Psoas muscle (tissue), 7 donors: ENCODE measurements at regions not wholly inside any gene's neighbourhood (a gene's known extent, or its start where the extent isn't known, plus 50 kb on each side); places are given as distances from the start of the nearest gene placed in this dataset.

Experiments
- ATAC-seq, 4 donors: fragments of 200-7000 bp; cut with Tn5 transposase; one replicate each; pipeline ENCODE4 v1.9.1; 2020; ENCODE audit warnings: moderate library complexity in 3 of 4, mild to moderate bottlenecking in 2 of 4
- DNase-seq, 2 donors: peaks; one replicate each; pipeline ENCODE4 v3.0.0-alpha.2; 2020
- H3K27ac ChIP-seq: fragments of 200-600 bp; one replicate; pipeline ENCODE4 v1.8.0; 2022
- H3K27me3 ChIP-seq, 3 donors: fragments of 200-600 bp in 1 of 3; one replicate each; pipeline versions ENCODE4 v1.6.1 to v1.8.0; 2013 to 2022; ENCODE audit warnings: low read length in 2 of 3, mild to moderate bottlenecking in 2 of 3, moderate library complexity in 1 of 3; ENCODE audit not compliant: insufficient read depth in 3 of 3
- H3K36me3 ChIP-seq, 2 donors: fragments of 200-600 bp in 1 of 2; one replicate each; pipeline versions ENCODE4 v1.6.1 to v1.8.0; 2013 to 2022; ENCODE audit warnings: low read depth in 1 of 2, mild to moderate bottlenecking in 1 of 2, moderate library complexity in 1 of 2; ENCODE audit not compliant: insufficient read depth in 1 of 2
- H3K4me1 ChIP-seq: fragments of 200-600 bp; one replicate; pipeline ENCODE4 v1.8.0; 2022
- H3K4me3 ChIP-seq: fragments of 200-600 bp; one replicate; pipeline ENCODE4 v1.8.0; 2022; ENCODE audit warnings: mild to moderate bottlenecking
- H3K9me3 ChIP-seq: fragments of 200-600 bp; one replicate; pipeline ENCODE4 v1.8.0; 2022
- WGBS, 3 donors: extraction: QIAGEN DNeasy Blood & Tissue Kit; methylation state at CpG; one replicate each; pipeline versions ENCODE4 v1.1.6 to v1.1.7; 2013; 5-methylcytosine and 5-hydroxymethylcytosine counted together
- intact Hi-C, 2 donors: fragments of 100-400 bp; cut with DNase I; formaldehyde crosslinking; loops; one replicate each; pipeline versions ENCODE4 v1.11.0 to v1.14.2; 2022
- TF ChIP-seq, protein P1 (sequence below): fragments of 200-600 bp; IDR thresholded peaks from one replicate; pipeline ENCODE4 v1.8.0; 2022; ENCODE audit warnings: antibody characterized with exemption
- donor health status: healthy with polysubstance abuse.
- donor health status: DM: no; HTN: no; CAD: no; lungs with moderate emphysema.
- donor health status: Bipolar disorder and iron deficiency.
- donor health status: healthy.
- donor health status: DM: yes; HTN: yes; CAD: no.
- donor health status: DM: no; HTN: no; CAD: no.
- donor health status: DM: yes; HTN: yes; CAD: no.

DNA sequence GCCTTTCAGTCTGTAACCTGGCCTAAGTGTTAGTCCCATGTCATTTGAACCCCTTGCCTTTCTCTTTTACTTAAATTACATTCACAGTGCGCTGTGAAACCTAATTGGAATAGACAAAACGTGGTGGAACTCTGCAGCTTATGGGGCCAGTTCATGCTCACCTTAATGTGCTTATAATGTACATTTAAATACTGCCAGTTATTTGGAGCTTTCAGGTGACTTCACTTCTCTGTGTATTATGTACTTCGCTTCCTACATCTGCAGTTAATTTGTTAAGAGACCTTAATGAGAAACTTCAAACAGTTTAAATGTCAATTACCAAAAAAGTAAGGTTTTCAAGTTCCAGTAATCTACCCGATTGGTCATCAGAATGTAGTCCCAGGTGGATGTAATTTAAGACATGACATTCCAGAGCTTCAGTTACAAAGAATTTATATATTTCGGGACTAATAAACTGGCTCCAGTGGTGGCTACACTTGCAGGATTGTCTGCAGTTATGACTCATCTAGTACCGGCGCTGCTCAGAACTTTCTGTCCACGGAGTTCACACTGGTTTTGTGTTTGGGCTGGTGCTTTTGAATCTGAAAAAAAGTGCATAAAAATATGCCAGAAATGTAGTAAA is 125.3 kb downstream of the TM9SF2 start:
- Histone ChIP-seq H3K27ac (peak overlapping the region; percentile 3), H3K9me3 (no peaks in the 10 kb centered on the region), H3K4me3 (peak overlapping the region; percentile 53), H3K4me1 (peaks cover 35% of the 10 kb centered on the region), H3K27me3 (no peaks in the 10 kb centered on the region), H3K36me3 (no peaks in the 10 kb centered on the region)
- TF ChIP-seq, protein P1, sequence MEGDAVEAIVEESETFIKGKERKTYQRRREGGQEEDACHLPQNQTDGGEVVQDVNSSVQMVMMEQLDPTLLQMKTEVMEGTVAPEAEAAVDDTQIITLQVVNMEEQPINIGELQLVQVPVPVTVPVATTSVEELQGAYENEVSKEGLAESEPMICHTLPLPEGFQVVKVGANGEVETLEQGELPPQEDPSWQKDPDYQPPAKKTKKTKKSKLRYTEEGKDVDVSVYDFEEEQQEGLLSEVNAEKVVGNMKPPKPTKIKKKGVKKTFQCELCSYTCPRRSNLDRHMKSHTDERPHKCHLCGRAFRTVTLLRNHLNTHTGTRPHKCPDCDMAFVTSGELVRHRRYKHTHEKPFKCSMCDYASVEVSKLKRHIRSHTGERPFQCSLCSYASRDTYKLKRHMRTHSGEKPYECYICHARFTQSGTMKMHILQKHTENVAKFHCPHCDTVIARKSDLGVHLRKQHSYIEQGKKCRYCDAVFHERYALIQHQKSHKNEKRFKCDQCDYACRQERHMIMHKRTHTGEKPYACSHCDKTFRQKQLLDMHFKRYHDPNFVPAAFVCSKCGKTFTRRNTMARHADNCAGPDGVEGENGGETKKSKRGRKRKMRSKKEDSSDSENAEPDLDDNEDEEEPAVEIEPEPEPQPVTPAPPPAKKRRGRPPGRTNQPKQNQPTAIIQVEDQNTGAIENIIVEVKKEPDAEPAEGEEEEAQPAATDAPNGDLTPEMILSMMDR: no peak
- WGBS, 3 donors: 28 to 63% (median 30%) methylated on average over 8 of the region's 8 CpGs
- ATAC-seq (peak; percentile 59 to 92 (median 80)), DNase-seq (no peak)
- intact Hi-C loops: no loop called here

DNA sequence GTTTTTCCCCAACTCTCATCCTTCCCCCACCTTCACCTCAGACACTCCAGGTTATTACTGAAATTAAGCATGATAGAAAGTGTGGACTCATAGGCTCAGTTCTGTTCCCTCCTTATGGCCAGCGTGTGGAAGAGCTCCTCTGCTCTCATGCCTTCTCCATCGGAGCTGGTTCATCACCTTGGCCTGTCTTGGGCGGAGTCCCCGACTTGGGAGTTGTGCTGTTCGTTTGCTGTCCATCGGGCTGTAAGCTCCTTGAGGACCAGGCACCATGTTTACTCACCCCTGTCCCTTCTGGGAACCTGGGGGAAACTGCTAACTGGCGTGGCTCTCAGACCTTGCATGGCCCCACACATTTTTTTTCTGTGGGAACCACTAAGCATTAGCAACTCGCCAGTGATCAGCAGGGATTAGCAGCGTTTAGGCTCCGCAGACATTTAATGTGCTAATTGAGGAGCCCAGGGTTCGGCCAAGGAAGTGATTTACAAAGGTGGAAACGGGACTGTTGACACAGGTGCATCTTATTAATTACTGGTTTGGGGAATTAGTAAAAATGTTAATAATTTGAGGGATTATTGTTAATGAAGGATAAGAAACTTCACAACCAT is 123.8 kb downstream of the TM9SF2 start:
- no peak for DNase-seq
- H3K27ac ChIP-seq: no peak overlapping the region
- WGBS, 3 donors: 84 to 90% (median 86%) methylated on average over 12 of the region's 12 CpGs
- TF ChIP-seq, protein P1: no peak
- no peak overlapping the region for H3K4me3 ChIP-seq
- H3K36me3 ChIP-seq: no peaks in the 10 kb centered on the region
- no peaks in the 10 kb centered on the region for H3K9me3 ChIP-seq
- intact Hi-C loops: no loop called here
- no peaks in the 10 kb centered on the region for H3K27me3 ChIP-seq
- no peak for ATAC-seq
- peaks cover 33% of the 10 kb centered on the region for H3K4me1 ChIP-seq

DNA sequence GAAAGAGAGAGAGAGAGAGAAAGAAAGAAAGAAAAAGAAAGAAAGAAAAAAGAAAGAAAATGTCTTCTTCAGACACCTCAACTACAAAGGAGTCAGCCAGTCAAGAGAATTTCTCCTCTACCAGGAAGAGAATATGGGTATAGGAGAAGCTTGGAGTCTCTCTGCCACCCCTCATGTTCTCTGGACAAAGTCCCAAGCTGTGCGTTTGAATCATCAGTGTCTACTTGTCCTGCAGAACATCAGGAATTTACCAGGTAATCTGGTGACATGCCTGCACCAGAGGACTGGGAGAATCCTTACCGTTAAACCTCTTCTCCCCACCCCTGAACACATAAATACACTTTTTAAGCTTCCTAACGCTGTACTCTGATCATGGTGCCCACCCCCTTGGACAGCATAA is 119.5 kb downstream of the TM9SF2 start:
- Histone ChIP-seq H3K27me3 (no peaks in the 10 kb centered on the region), H3K4me1 (peaks cover 20% of the 10 kb centered on the region), H3K4me3 (no peak overlapping the region), H3K36me3 (no peaks in the 10 kb centered on the region), H3K9me3 (no peaks in the 10 kb centered on the region), H3K27ac (no peak overlapping the region)
- TF ChIP-seq, protein P1: no peak
- 76 to 87% (median 82%) methylated on average over 3 of the region's 3 CpGs for WGBS, 3 donors
- ATAC-seq (no peak), DNase-seq (no peak)
- intact Hi-C loops: no loop called here

DNA sequence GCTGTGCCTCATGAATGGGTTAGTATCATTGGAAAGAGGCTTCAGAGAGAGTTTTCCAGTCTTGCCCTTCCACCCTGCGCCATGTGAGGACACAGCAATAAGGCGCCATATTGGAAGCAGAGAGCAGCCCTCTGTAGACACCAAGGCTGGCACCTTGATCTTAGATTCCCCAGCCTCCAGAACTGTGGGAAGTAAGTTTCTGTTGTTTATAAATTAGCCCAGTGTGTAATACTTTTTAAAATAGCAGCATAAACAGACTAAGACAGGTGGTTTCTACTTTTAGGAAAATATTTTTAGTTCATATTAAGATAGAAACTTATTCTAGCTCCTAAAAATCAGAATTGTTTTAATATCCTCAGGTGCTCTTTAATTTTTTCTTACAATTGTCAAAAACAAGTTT is 117.9 kb downstream of the TM9SF2 start:
- Histone ChIP-seq H3K27me3 (no peaks in the 10 kb centered on the region), H3K27ac (no peak overlapping the region), H3K4me3 (no peak overlapping the region), H3K4me1 (peaks cover 20% of the 10 kb centered on the region), H3K36me3 (no peaks in the 10 kb centered on the region), H3K9me3 (no peaks in the 10 kb centered on the region)
- DNase-seq: no peak
- ATAC-seq: peak in 3 of 4 donors; percentile 47 to 69 (median 60)
- intact Hi-C loops: loop anchor here in 1 of 2 donors (10.0 kb wide), 1 partner anchor 174 kb away; no protein-coding TSS in a partner anchor
- WGBS, 3 donors: 94 to 99% (median 94%) methylated on average over 2 of the region's 2 CpGs
- TF ChIP-seq, protein P1: no peak
